HG02943 (cell line): ENCODE measurements at regions not wholly inside any gene's neighbourhood (a gene's known extent, or its start where the extent isn't known, plus 50 kb on each side); places are given as distances from the start of the nearest gene placed in this dataset.
A peak's percentile ranks its signal among the peaks of the same experiment; 100 is the strongest.

Source experiments
- ATAC-seq: cut with Tn5 transposase; IDR thresholded peaks from one replicate; pipeline ENCODE4 v1.9.1; 2021; ENCODE audit warnings: mild to moderate bottlenecking, low read depth, moderate library complexity; ENCODE audit not compliant: unreplicated experiment

DNA sequence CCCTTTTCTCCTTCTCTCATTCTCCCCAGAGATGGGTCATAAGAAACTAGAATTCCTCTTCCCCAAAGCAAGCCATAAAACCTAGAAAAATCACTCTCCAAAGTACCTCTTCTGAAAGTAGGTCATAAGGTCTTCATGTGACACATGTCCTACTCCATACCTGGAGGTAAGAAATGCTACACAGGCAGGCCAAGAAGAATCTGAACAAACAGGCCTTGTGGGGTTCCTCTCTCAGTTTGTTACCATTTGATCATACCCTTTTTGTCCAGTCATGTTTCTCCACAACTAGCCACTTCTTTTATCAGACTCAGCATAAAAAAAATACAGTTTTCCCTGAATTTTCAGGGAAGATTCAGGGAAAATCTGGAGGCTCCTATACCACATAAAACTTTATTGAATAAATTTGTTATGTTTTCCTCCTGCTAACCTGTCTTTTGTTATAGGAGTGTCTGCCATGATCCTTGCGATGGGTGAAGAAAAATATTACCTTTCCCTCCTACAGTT lies 134.4 kb upstream of the LMO4 start:
- no peak for ATAC-seq

DNA sequence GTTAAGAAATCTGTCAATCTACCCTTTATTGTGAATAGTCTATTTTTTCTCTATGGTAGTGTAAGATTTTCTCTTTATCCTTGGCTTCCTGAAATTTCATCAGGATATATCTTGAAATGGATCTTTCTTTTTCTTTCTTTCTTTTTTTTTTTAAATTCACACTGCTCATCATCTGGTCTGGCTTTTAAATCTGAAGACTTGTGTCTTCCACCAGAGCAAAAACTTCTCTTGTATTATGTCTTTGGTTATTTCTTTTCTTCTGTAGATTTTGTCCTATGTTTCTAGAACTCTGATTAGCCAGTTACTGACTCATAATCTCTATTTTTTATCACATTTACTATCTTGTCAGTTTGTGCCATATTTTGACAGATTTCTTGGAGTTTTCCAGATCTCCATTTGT lies 133.8 kb upstream of the LMO4 start:
- no peak for ATAC-seq

DNA sequence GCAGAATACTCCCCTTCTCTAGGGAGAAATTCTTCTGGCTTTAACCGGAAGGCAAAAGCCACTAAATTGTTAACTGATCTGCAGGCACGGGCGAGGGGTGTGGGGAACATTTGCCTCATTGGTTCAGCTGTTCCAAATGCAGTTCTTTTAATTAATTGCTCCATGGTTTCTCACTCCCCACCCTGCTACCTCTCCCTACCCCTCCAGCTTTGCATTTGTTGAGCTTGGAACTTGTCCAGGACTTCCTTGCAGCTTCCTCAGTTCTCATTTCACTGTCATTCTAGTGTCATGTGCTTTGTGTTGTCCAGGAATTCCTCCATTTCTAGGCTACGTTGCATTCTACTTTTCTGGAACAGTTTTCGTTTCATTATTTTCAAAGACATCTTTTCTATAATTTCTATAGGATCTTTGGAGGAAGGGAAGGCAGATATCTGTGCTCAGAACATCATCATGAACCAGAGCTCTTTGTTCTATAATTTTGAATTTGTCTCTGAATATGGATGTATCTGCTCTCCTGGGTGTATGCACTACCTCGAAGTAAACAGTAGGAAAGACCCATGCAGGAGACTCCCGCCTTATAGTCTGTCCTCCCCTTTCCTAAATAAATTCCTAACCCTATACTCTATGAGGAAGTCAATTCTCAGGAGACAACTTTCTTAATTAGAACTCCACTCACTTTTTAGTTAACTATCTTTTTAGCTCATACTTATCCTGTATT lies 132.4 kb upstream of the LMO4 start:
- ATAC-seq: no peak

DNA sequence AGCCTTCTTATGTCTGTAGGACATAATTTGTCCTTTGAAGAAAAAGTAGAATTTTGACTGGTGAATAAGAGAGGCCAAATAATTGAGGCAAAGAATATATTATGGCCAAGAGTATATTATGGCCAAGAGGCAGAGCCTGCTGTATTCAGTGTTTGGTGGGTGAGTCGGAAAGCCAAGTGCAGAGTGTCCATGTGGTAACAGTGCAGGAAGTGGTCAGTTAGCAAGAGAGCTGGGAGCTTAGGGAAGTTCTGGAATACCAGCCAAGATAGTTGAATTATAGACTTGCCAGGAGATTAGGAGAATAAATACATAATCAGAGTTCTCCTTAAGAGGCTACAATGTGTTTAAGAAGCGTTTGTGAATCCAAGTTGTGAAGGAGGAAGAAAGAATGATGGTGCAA lies 131.5 kb upstream of the LMO4 start:
- no peak for ATAC-seq

DNA sequence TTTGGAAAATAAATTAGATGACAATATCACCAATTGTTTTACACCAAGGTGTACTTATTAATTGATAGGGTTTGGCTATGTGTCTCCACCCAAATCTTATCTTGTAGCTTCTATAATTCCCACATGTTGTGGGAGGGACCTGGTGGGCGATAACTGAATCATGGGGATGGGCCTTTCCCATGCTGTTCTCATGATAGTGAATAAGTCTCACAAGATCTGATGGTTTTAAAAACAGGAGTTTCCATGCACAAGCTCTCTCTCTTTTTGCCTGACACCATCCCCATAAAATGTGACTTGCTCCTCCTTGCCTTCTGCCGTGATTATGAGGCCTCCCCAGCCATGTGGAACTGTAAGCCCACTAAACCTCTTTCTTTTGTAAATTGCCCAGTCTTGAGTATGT lies 131.0 kb upstream of the LMO4 start:
- ATAC-seq: no peak

DNA sequence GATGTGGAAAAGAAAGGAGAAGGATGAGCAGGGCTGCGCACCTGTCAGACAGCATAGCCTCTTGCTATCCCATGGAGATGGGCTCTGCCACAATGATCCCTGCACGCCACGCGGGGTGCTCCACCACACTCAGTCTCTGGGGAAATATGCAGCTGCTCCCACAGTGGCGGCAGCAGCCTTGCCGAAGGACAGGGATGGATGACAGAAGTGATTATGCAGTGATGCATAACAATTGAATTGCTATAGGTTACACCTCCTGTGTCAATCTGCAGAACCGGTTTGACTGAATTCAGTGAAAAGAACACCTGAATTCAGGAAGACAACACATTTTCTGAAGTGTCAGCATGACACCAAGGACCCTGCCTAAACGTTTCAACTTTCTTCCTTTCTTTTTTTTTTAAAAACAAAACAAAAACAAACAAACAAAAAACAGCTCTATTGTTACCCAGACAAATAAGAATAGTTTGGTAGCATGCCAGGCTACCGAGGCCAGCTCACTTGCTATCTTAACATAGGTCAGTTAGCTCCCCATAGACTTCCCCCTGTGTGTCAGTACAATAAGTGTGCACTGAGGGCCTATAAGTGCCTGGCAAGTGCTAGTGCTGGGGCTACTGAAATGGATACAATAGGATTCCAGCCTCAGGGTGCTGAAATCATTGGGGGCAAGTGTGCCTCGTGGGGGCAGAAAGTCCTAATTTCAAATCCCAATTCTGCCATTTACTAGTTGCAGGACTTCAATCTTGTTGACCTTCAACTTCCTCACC lies 127.6 kb upstream of the LMO4 start:
- ATAC-seq: no peak

DNA sequence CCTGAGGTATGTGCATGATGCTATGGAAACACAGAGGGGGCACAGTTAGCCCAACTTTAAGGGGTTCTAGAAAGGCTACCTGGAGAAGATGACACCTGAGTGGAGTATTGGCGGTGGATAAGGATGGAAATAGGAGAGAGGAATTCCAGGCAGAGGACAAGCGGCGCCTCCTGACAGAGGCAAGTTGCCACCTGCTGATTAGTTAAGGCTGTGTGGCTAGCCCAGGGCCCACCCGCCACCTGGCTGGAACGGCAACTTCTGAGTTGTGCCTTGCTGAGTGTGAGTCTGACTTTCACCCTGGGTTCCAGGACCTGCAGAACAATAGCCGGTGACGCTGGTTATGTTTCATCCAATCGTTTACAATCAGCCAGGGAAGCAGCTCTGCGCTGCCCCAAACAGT lies 126.9 kb upstream of the LMO4 start:
- no peak for ATAC-seq

DNA sequence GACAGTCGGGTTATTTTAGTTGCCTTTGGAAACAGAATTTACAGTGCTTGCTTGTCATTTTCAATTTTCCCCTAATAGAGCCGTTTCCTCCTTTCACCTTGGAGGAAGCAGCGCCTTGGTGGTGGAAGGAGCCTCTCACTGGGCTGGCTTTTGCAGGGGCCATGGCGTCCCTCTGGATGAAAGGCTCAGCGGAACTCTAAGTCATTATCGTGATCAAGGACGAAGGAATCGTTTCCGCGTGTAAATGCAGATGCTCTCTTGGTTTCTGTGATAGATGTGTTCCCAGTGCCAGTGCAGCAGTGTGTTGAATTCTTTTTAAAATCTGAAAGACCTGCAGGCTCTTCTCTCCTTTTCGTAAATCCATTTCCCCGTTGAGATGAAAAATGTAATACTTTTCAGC lies 126.2 kb upstream of the LMO4 start:
- no peak for ATAC-seq

DNA sequence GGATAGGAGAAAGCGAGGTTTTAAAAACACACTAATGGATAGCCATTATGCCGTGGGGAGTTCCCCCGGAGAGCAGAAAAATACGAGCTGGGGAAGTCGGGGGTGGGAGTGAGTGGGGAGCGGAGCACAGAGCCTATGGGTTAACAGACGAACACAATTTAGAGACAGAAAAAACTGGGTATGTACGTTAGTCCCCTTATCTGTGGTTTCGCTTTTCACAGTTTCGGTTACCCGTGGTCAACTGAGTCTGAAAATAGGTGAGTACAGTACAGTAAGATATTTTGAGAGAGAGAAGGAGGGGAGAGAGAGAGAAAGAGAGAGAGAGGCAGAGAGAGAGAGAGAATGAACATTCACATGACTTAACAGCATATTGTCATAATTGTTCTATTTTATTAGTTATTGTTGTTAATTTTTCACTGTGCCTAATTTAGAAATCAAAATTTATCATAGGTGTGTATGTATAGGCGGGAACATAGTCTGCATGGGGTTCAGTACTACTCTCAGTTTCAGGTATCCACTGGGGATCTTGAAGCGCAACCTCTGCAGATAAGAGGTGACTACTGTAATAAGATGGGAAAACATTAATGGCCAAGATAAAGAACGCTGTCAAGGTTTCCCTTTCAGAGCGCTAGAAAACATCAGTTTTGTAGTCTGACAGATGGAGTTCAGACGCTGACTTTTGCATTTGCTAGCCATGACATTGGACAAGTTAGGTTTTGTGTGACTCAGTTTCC lies 125.6 kb upstream of the LMO4 start:
- ATAC-seq: peak; percentile 82

DNA sequence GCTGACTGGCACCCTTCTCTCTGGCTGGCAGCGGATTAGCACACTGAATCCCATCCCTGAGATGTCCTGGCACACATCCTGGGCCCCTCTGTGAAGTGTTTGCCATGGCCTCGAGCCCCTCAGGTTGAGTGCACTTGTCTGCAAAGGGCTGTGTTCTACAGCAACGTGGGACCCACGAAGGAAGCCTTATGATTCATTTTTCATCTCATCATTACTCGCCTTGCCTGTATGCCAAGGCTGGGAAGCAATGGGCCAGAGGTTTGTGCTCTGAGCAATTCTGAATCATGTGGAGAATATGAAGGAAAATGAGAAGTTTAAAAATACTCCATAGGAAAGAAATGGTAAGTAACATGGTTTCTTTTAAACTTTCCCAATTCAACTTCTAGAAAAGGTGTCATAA lies 124.8 kb upstream of the LMO4 start:
- no peak for ATAC-seq

DNA sequence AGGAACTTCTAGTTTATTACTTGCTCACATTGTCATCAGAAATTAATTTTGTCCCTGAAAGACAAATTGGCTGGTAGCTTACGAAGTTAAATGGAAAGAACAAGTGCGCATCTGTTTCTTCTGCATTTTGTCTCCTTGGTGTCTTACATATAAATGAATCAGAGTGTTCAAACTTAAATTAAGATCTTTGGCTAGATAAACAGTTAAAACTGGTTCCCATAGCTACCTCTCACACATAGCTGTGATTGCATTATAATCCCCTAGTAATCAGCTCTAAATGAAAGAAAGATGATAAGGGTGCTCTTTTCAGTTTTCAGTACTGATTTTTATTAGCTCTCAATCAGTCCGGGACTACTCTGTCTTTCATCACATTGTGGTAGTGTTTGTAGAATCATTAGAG lies 124.2 kb upstream of the LMO4 start:
- no peak for ATAC-seq

GRCh38 chr1:87204921-87205320 lies 123.8 kb upstream of the LMO4 start:
- ATAC-seq: no peak

- ATAC-seq: no peak
Observed at GRCh38 chr1:87206044-87206831, 122.4 kb upstream of the LMO4 start.

DNA sequence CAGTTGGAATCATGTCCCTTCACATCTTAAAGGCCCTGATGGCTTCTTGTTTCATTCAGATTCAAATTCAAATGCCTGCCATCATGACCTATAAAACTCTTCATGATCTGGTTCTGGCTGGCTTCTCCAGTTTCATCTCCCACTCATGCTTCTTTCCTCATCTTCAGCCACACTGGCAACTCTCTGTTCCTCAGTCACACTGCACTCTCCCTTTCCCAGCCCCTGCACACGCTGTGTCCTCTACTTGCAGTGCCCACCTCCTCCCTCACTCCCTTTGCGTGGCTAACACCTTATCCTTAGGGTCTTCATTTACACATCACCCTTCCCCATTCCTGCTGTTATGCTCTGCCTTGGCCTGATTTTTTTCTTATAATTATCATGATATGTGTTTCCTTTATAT lies 120.6 kb upstream of the LMO4 start:
- ATAC-seq: no peak

DNA sequence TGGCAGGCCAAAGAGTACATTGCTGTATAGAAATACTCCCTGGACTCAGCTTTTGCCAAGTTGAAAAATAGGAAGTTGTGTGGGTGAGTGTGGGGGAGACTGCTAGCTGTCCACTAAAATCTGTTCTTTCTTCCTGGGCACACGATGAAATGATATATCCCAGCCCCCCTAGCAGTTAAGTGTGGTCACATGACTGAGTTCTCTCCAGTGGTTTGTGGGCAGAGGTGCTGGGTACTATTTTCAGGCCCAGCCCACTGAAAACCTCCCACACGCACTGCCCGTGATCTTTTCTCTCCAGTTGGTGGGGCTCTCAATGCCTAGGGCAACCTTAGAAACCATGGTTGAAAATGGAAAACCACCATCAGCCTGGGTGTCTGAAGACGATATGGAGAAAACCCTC lies 119.7 kb upstream of the LMO4 start:
- no peak for ATAC-seq

- no peak for ATAC-seq
Observed at GRCh38 chr1:87210151-87210550, 118.5 kb upstream of the LMO4 start.

- ATAC-seq: no peak
Observed at GRCh38 chr1:87212431-87213134, 116.1 kb upstream of the LMO4 start.

DNA sequence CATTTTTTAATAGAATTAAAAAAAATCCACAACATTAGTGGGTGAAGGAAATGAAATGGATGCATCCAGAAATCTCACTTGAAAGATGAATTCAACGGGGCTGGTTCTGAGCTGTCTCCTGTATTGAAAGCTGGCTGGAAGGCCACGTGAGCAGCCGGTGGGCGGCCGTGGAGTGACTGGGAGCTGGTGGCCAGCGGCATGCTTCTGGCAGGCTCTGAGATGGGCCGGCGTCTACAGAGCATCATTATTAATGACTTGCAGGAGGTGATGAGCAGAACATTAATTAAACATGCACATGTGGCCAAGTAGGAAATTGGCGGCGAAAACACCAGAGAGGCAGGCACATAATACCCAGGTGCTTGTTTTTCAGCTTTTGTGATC lies 115.6 kb upstream of the LMO4 start:
- ATAC-seq: no peak

- no peak for ATAC-seq
Observed at GRCh38 chr1:87215592-87215991, 113.1 kb upstream of the LMO4 start.

DNA sequence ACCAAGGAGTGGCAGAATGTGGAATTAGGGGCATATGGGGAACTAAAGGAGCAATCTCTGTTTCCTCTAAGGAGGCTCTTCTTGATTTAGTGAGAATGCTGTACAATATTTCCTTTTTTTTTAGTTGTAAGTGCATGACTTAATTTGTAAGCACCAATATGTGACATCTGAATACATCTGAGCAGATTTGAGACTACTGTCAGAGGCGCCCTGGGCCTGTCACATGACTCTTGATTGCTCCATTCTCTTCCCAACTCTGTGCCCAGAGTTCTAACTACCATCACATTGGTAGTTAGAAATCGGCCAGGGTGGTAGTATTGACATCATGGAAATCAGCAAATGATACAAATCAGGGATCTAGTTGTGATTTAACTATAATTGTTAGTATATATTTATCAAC lies 110.1 kb upstream of the LMO4 start:
- no peak for ATAC-seq
